ENCODE measurements at regions not wholly inside any gene's neighbourhood (a gene's known extent, or its start where the extent isn't known, plus 50 kb on each side); places are given as distances from the start of the nearest gene placed in this dataset.

- peak; percentile 38 for ATAC-seq
Observed at GRCh38 chr2:172200495-172201085, 97.9 kb upstream of the DLX2 start.

GRCh38 chr2:172204309-172204708 lies 101.6 kb upstream of the DLX2 start:
- ATAC-seq (no peak), DNase-seq (ENCODE audit: low spot score) (no peak)

More at GRCh38 chr2:172200495-172201085, 97.9 kb upstream of the DLX2 start:
- no peak for DNase-seq (ENCODE audit: low spot score)

DNA sequence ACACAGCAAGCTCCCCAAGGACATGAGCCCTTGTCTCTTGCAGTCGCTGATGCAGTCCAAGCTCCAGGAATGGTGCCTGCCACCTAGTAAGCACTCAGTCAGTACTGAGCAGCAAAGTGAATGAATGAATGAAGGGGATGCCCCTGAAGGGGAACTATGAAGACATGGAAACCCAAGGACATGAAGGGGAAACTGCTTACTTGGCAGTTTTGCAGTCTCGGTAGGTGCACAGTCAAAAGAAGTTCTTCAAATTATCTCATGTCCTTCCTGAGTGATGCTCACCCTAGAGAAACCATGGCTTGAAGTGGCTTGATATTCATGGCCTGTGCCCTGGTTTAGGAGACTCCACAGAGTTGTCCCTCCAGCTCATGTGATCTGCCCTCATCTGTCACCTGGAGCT lies 102.1 kb upstream of the DLX2 start:
- ATAC-seq (no peak), DNase-seq (ENCODE audit: low spot score) (no peak)

DNA sequence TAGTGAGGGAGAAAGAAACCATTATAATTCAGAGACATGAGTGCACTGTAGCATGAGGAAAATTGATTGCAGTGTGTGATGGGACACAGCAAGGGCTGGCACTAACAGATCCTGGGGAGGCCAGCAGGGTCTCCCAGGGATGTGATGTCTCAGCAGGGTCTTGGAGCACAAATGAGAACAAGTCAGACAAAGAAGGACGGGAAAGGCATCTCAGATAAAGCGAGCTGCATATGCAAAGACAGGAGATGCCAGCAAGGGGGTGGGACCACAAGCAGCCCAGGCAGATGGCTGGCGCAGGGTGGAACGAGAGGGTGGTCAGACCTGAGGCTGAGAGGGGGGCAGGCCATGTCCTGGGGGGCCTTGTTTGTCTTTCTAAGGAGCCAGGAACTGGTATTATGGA lies 102.6 kb upstream of the DLX2 start:
- DNase-seq (ENCODE audit: low spot score) (no peak), ATAC-seq (no peak)

DNA sequence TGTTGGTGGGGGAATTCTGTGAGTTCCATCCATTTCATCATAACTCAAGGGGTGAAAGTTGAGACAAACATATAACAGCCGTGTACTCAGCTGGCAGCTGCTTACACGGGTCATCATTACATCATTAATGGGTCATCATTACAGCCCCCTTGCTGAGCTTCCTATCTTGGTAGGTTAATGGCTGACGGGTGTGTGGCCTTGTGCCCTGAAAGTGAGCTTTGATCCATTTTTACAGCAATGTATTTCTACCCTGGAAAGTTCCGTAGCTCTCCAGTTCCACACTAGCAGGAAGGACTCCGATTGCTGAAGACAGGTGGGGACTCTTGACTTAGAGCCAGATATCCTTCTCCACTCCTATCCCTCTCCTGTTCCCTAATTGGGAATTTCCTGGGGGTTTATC lies 105.2 kb upstream of the DLX2 start:
- ATAC-seq (no peak), DNase-seq (ENCODE audit: low spot score) (no peak)

- DNase-seq (ENCODE audit: low spot score): no peak
- ATAC-seq: no peak
Observed at GRCh38 chr2:172208791-172209325, 106.2 kb upstream of the DLX2 start.

DNA sequence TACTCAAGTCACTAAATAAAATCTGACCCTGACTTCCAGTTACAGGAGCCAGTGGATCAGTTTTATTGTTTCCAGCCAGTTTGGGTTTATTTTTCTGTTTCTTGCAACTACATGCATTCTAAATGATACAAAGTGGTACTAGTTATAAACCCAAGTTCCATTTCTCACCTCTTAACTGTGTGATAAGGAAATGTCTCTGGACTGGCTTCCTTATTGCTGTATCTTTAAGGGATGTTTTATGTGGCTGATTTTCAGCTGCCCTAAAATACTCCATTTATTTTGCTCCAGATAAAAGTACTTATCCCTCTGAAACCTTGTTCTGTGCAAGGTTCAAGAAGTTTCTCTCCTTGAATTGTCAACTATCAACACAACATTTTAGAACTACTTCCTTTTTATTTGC lies 107.9 kb upstream of the DLX2 start:
- DNase-seq (ENCODE audit: low spot score) (no peak), ATAC-seq (no peak)

GRCh38 chr2:172211512-172211911 lies 108.8 kb upstream of the DLX2 start:
- no peak for DNase-seq (ENCODE audit: low spot score)
- no peak for ATAC-seq

DNA sequence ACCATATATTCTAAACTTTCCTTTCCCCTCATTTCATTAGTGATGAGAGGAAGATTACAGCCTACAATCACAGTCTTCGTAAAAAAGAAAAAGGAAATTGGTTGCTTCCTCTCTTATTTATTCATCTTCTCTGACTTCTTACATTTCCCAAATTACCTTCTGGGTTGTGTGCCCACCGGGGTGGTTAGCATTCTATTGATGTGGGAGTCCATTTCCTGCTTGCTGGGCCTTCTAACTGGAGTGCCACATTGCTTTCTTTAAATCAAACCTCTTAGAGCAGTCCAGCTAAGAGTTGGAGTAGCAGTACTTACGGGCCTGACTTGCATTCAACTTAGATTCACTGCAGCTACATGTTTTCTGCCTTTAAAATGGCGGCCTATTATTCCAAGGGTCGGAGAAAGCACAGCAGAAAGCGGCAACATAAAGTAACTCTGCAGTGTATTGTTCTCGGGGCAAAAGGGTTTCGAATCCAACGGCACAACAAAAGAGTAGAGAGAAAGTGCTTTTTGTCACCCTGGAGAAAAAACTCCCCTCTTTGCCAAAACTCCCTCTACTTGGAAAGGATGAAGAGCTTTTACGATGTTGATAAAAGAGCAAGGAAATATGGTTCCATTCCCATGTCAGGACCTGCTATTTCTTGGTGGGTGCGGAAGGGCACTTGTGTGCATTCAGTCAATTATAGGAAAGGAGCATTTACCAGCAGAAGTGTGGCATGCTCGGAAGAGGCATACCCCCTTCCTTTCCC lies 110.6 kb upstream of the DLX2 start:
- DNase-seq (ENCODE audit: low spot score) (no peak), ATAC-seq (no peak)

- no peak for DNase-seq (ENCODE audit: low spot score)
- ATAC-seq: no peak
Observed at GRCh38 chr2:172214252-172214651, 111.6 kb upstream of the DLX2 start.

DNA sequence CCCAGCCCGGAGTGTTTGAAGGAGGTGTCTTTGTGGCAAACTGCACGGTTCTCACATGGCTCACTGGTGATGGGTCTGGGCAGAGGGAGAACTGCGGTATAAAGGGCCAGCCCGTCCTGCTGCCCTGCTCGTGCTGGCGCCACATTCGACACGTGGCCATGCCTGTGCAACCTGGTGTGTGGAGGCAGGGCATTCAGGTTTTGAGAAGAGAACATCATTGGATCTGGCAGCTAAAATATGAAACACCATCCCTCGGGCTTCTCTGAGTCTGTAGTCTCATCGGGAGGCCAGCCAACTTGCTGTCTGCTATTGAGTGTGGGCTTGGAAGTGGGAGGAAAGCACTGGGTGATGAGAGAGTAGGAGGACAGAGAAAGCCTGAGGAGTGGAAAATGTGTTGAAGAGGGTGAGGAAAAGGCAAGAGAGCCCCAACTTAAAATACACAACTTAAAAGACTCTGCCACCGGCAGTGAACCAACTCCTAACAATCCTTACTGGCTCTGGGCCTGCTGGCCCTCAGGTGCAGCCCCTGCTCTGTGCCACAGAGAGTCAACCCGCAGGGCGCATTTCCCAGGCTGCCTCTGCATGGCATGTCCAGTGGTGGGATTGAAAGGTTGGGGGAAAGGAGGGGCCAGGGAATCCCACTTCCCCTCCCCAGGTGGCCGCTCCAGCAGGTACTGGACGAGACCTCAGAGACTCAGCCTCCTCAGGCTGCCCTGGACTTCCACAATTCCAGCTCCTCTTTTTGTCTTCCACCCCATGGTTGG lies 112.7 kb upstream of the DLX2 start:
- no peak for ATAC-seq
- no peak for DNase-seq (ENCODE audit: low spot score)

DNA sequence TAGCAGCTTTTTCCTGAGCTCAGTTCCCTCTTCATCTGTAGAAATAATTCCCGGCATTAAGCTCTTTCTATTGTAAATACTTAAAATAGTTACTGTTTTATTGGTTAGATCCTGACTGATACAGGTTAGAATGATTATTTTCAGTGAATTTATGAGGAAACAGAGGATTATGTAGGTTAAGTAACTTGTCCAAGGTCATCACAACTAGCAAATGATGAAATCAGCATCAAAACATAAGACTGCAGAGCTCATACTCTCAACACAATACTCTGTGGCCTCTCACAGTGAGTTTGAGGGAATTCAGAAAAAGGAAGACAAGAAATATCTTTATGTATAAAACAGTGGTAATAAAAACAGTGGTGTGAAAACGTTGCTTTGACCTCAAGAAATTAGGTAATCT lies 113.2 kb upstream of the DLX2 start:
- no peak for ATAC-seq

GRCh38 chr2:172216477-172216876 lies 113.8 kb upstream of the DLX2 start:
- DNase-seq (ENCODE audit: low spot score): no peak
- ATAC-seq: no peak

More for the DNA sequence above, 113.2 kb upstream of the DLX2 start:
- no peak for DNase-seq (ENCODE audit: low spot score)

- ATAC-seq (no peak), DNase-seq (ENCODE audit: low spot score) (no peak)
Observed at GRCh38 chr2:172219201-172219600, 116.5 kb upstream of the DLX2 start.

- ATAC-seq (no peak), DNase-seq (ENCODE audit: low spot score) (no peak)
Observed at GRCh38 chr2:172220121-172220520, 117.4 kb upstream of the DLX2 start.

DNA sequence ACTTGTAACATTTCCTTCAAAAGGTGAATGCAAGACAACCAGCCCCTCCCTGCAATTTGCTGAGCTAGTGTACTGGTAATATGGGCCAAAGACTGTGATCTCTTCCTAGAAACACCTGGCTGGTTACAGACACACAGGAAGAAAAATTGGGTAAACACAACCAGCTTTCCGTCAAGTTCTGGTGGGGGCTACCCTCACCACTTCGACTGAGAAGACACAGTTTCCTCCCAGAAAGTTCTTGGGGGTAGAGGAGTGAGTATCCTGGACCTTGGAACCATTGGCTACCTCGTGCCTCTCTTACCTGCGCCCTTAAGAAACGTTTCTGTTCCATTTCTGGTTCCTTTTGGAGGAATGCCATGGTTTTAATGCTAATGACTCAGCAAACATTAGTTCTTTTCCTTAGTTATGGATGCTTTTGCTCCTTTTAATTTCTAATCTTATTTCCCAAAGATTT lies 120.9 kb upstream of the DLX2 start:
- no peak for ATAC-seq
- DNase-seq (ENCODE audit: low spot score): no peak

GRCh38 chr2:172225786-172226185 lies 123.1 kb upstream of the DLX2 start:
- ATAC-seq: no peak
- DNase-seq (ENCODE audit: low spot score): no peak

- ATAC-seq (peak; percentile 83), DNase-seq (ENCODE audit: low spot score) (no peak)
Observed at GRCh38 chr2:172226244-172227061, 123.8 kb upstream of the DLX2 start.

GRCh38 chr2:172227719-172228118 lies 125.0 kb upstream of the DLX2 start:
- ATAC-seq (no peak), DNase-seq (ENCODE audit: low spot score) (no peak)

- DNase-seq (ENCODE audit: low spot score): no peak
- ATAC-seq: no peak
Observed at GRCh38 chr2:172228177-172228808, 125.6 kb upstream of the DLX2 start.

Measured in left lobe of liver (tissue), 2 donors.